Ascending aorta (tissue), 2 donors: ENCODE measurements at regions not wholly inside any gene's neighbourhood (a gene's known extent, or its start where the extent isn't known, plus 50 kb on each side); places are given as distances from the start of the nearest gene placed in this dataset.

Experiments
- DNase-seq, 2 donors: peaks; one replicate each; pipeline ENCODE4 v3.0.0-alpha.2; 2019; ENCODE audit warnings: low spot score in 2 of 2
- H3K27ac ChIP-seq, 2 donors: fragments of 200-600 bp; sonication (generic); one replicate each; pipeline ENCODE4 v1.5.1; 2016 to 2017; ENCODE audit warnings: mild to moderate bottlenecking in 1 of 2
- H3K27me3 ChIP-seq: fragments of 200-600 bp; sonication (generic); one replicate; pipeline ENCODE4 v1.5.1; 2017
- H3K36me3 ChIP-seq, 2 donors: fragments of 200-600 bp; sonication (generic); one replicate each; pipeline ENCODE4 v1.5.1; 2016
- H3K4me1 ChIP-seq, 2 donors: fragments of 200-600 bp; sonication (generic); one replicate each; pipeline ENCODE4 v1.5.1; 2016 to 2017; ENCODE audit warnings: mild to moderate bottlenecking in 1 of 2
- H3K4me3 ChIP-seq, 2 donors: fragments of 200-600 bp; sonication (generic); one replicate each; pipeline ENCODE4 v1.5.1; 2016 to 2017; ENCODE audit warnings: mild to moderate bottlenecking in 1 of 2
- H3K9me3 ChIP-seq, 2 donors: fragments of 200-600 bp; sonication (generic); one replicate each; pipeline ENCODE4 v1.5.1; 2016
- CTCF ChIP-seq, 3 experiments: fragments of 200-600 bp in 2 of 3; fragments of 450-650 bp in 1 of 3; sonication (generic) in 2 of 3; IDR thresholded peaks; one replicate each; pipeline ENCODE4 v1.5.1; 2016 to 2019; ENCODE audit warnings: antibody characterized with exemption in 3 of 3, mild to moderate bottlenecking in 1 of 3, moderate library complexity in 1 of 3
- intact Hi-C: fragments of 100-400 bp; cut with DNase I; formaldehyde crosslinking; loops from one replicate; pipeline ENCODE4 v1.15.1; 2023

GRCh38 chr21:35727830-35728229, 332.5 kb downstream of the SETD4 start:
- Histone ChIP-seq H3K27ac (no peak overlapping the region), H3K4me1 (no peaks in the 10 kb centered on the region), H3K36me3 (no peaks in the 10 kb centered on the region), H3K27me3 (no peaks in the 10 kb centered on the region), H3K4me3 (no peak overlapping the region), H3K9me3 (no peaks in the 10 kb centered on the region)
- intact Hi-C loops: no loop called here
- DNase-seq: no peak
- no peak for TF ChIP-seq CTCF (IDR thresholded peaks at IDR 0.05)

GRCh38 chr21:35724156-35724555, 336.2 kb downstream of the SETD4 start:
- no peaks in the 10 kb centered on the region for H3K36me3 ChIP-seq
- no peaks in the 10 kb centered on the region for H3K27me3 ChIP-seq
- intact Hi-C loops: no loop called here
- peaks cover 3 to 10% of the 10 kb centered on the region in 2 donors for H3K4me1 ChIP-seq
- H3K9me3 ChIP-seq: no peaks in the 10 kb centered on the region
- no peak for TF ChIP-seq CTCF (IDR thresholded peaks at IDR 0.05)
- DNase-seq: no peak
- H3K4me3 ChIP-seq: no peak overlapping the region
- H3K27ac ChIP-seq: no peak overlapping the region

GRCh38 chr21:35721701-35722100, 338.6 kb downstream of the SETD4 start:
- Histone ChIP-seq H3K4me3 (no peak overlapping the region), H3K27ac (no peak overlapping the region), H3K4me1 (peaks cover 3 to 10% of the 10 kb centered on the region in 2 donors), H3K36me3 (no peaks in the 10 kb centered on the region), H3K9me3 (no peaks in the 10 kb centered on the region), H3K27me3 (no peaks in the 10 kb centered on the region)
- intact Hi-C loops: no loop called here
- no peak for DNase-seq
- TF ChIP-seq CTCF (IDR thresholded peaks at IDR 0.05): no peak

GRCh38 chr21:35720208-35720731, 340.1 kb downstream of the SETD4 start:
- H3K9me3 ChIP-seq: no peaks in the 10 kb centered on the region
- TF ChIP-seq CTCF (IDR thresholded peaks at IDR 0.05): no peak
- H3K4me3 ChIP-seq: no peak overlapping the region
- intact Hi-C loops: no loop called here
- H3K27me3 ChIP-seq: no peaks in the 10 kb centered on the region
- H3K4me1 ChIP-seq: peaks cover 3 to 10% of the 10 kb centered on the region in 2 donors
- no peaks in the 10 kb centered on the region for H3K36me3 ChIP-seq
- DNase-seq: no peak
- H3K27ac ChIP-seq: peak overlapping the region; percentile 9 to 19

- Histone ChIP-seq H3K4me3 (no peak overlapping the region), H3K9me3 (no peaks in the 10 kb centered on the region), H3K27ac (no peak overlapping the region), H3K27me3 (no peaks in the 10 kb centered on the region), H3K36me3 (no peaks in the 10 kb centered on the region), H3K4me1 (peaks cover 3 to 10% of the 10 kb centered on the region in 2 donors)
- DNase-seq: no peak
- intact Hi-C loops: no loop called here
- no peak for TF ChIP-seq CTCF (IDR thresholded peaks at IDR 0.05)
These were observed 341.2 kb downstream of the SETD4 start for GRCh38 chr21:35719080-35719479.
